K562 (cell line): ENCODE measurements at regions not wholly inside any gene's neighbourhood (a gene's known extent, or its start where the extent isn't known, plus 50 kb on each side); places are given as distances from the start of the nearest gene placed in this dataset.

Experiments used
- ATAC-seq: fragments of 200-7000 bp; cut with Tn5 transposase; 3 replicates; pipeline ENCODE4 v1.9.1; 2020; ENCODE audit warnings: moderate library complexity
- BruUV-seq: library from RNA; stranded (reverse); fragments of 400-500 nt; replicated peaks from 2 replicates; lab custom pipeline; 2021; lab: Mats Ljungman, UMichigan
- CTCF ChIA-PET: fragments of 300-600 bp; formaldehyde crosslinking; extraction: SDS; loops from one replicate; lab custom pipeline; 2021; ENCODE audit warnings: low intra/inter-chr PET ratio; lab: Yijun Ruan, JAX
- POLR2A ChIA-PET: fragments of 300-600, 350-650 bp; sonication (Branson Sonifier 250); formaldehyde crosslinking; extraction: SDS; loops from one replicate; lab custom pipeline; 2021; ENCODE audit warnings: antibody characterized with exemption, inconsistent platforms; lab: Yijun Ruan, JAX
- DNase-seq, 4 experiments: peaks; one replicate each; pipeline versions ENCODE4 v3.0.0 to v3.0.0-alpha.2; 2011 to 2018; ENCODE audit warnings: low spot score in 3 of 4, mixed read lengths in 3 of 4; ENCODE audit errors: extremely low read depth in 1 of 4
- FAIRE-seq: peaks from 2 replicates; lab custom pipeline; 2011; peaks lifted over from hg19 to GRCh38; lab: Jason Lieb, UNC
- H2AFZ ChIP-seq: 2 replicates; pipeline ENCODE4 v1.6.0; 2011; ENCODE audit warnings: low read depth, low read length, control low read depth, inconsistent platforms
- H3K27ac ChIP-seq: fragments of 200-600 bp; 3 replicates; pipeline ENCODE4 v1.8.0; 2011; ENCODE audit warnings: low read depth, mild to moderate bottlenecking, control low read depth, inconsistent platforms, low read length, moderate library complexity, mixed read lengths; ENCODE audit errors: extremely low read depth
- H3K27me3 ChIP-seq, 2 experiments: fragments of 300-600 bp in 1 of 2; 2 replicates in 1 of 2; 3 replicates in 1 of 2; pipeline versions ENCODE4 v1.6.0 to v1.8.0; 2011; ENCODE audit warnings: inconsistent platforms in 2 of 2, low read length in 2 of 2, mild to moderate bottlenecking in 1 of 2, mixed read lengths in 1 of 2, moderate library complexity in 1 of 2; ENCODE audit not compliant: control insufficient read depth in 2 of 2, insufficient read depth in 2 of 2
- H3K36me3 ChIP-seq: fragments of 300-600 bp; 3 replicates; pipeline ENCODE4 v1.8.0; 2011; ENCODE audit warnings: mild to moderate bottlenecking, low read length, inconsistent platforms; ENCODE audit not compliant: control insufficient read depth, insufficient read depth
- H3K4me1 ChIP-seq, 2 experiments: fragments of 200-600 bp in 1 of 2; replicated peaks in 1 of 2; 2 replicates in 1 of 2; 3 replicates in 1 of 2; pipeline versions ENCODE4 v1.5.1 to v1.8.0; 2011; ENCODE audit warnings: inconsistent platforms in 2 of 2, low read length in 2 of 2, mild to moderate bottlenecking in 1 of 2, mixed read lengths in 1 of 2, moderate library complexity in 1 of 2; ENCODE audit not compliant: control insufficient read depth in 2 of 2, insufficient read depth in 2 of 2
- H3K4me2 ChIP-seq: 2 replicates; pipeline ENCODE4 v1.6.1; 2011; ENCODE audit warnings: low read length, control low read depth, inconsistent platforms, mixed read lengths; ENCODE audit not compliant: insufficient read depth
- H3K4me3 ChIP-seq: fragments of 200-600 bp; sonication (generic), shearing (Covaris generic); 2 replicates; pipeline ENCODE4 v1.5.1; 2016; ENCODE audit warnings: control low read depth, inconsistent platforms
- H3K79me2 ChIP-seq: fragments of 200-600 bp; 3 replicates; pipeline ENCODE4 v1.8.0; 2011; ENCODE audit warnings: low read length, inconsistent platforms; ENCODE audit not compliant: control insufficient read depth, insufficient read depth
- H3K9ac ChIP-seq, 2 experiments: 2 replicates each; pipeline versions ENCODE4 v1.6.0 to v1.6.1; 2011; ENCODE audit warnings: low read depth in 2 of 2, low read length in 2 of 2, control low read depth in 1 of 2, inconsistent platforms in 1 of 2, mild to moderate bottlenecking in 1 of 2, mixed read lengths in 1 of 2; ENCODE audit not compliant: insufficient read depth in 1 of 2
- H3K9me1 ChIP-seq: one replicate; pipeline ENCODE4 v1.6.0; 2011; ENCODE audit warnings: inconsistent platforms, mild to moderate bottlenecking, low read length, moderate library complexity; ENCODE audit not compliant: control insufficient read depth, insufficient read depth
- H3K9me3 ChIP-seq: replicated peaks from 2 replicates; pipeline ENCODE4 v1.5.1; 2011; ENCODE audit warnings: low read depth, low read length, inconsistent platforms; ENCODE audit not compliant: control insufficient read depth, insufficient read depth
- H4K20me1 ChIP-seq: replicated peaks from 2 replicates; pipeline ENCODE4 v1.6.1; 2011; ENCODE audit warnings: low read length, inconsistent platforms, mixed read lengths; ENCODE audit not compliant: control insufficient read depth, insufficient read depth
- BACH1 ChIP-seq: fragments of 200-800 bp; sonication (Bioruptor generic); IDR thresholded peaks from 2 replicates; pipeline ENCODE4 v1.6.1; 2016; ENCODE audit warnings: missing genetic modification characterization, missing compliant biosample characterization
- CXXC5 ChIP-seq: fragments of 250-450 bp; sonication (Bioruptor Pico); IDR thresholded peaks from 2 replicates; pipeline ENCODE4 v1.8.0; 2022; ENCODE audit warnings: inconsistent platforms, mild to moderate bottlenecking, moderate library complexity
- HMG20A ChIP-seq: fragments of 450-650 bp; formaldehyde crosslinking; conservative IDR thresholded peaks from 2 replicates; pipeline ENCODE4 v1.4.0; 2020; ENCODE audit warnings: mild to moderate bottlenecking, mixed read lengths
- LARP7 ChIP-seq: fragments of 450-650 bp; IDR thresholded peaks from 2 replicates; pipeline ENCODE4 v1.6.1; 2016
- LCOR ChIP-seq: sonication (generic); formaldehyde crosslinking; IDR thresholded peaks from 2 replicates; pipeline ENCODE4 v1.8.0; 2022; ENCODE audit warnings: mild to moderate bottlenecking, missing genetic modification reagents
- PHTF2 ChIP-seq: fragments of 250-450 bp; sonication (Bioruptor Pico); IDR thresholded peaks from 2 replicates; pipeline ENCODE4 v1.5.0; 2021; ENCODE audit warnings: mild to moderate bottlenecking
- PTTG1 ChIP-seq: fragments of 450-650 bp; IDR thresholded peaks from 2 replicates; pipeline ENCODE4 v1.6.1; 2016; ENCODE audit warnings: low read depth, mild to moderate bottlenecking, missing genetic modification characterization, missing compliant biosample characterization
- ZNF197 ChIP-seq: fragments of 200-800 bp; sonication (Bioruptor generic); IDR thresholded peaks from 2 replicates; pipeline ENCODE4 v1.6.1; 2016; ENCODE audit warnings: low read depth, missing genetic modification characterization, missing compliant biosample characterization
- ZNF668 ChIP-seq: fragments of 250-450 bp; sonication (Bioruptor Pico); IDR thresholded peaks from 2 replicates; pipeline ENCODE4 v1.8.0; 2022; ENCODE audit warnings: mild to moderate bottlenecking, inconsistent platforms
- ZNF76 ChIP-seq: fragments of 250-450 bp; sonication (Bioruptor Pico); IDR thresholded peaks from 2 replicates; pipeline ENCODE4 v1.4.0; 2020; ENCODE audit warnings: mild to moderate bottlenecking, moderate library complexity, borderline replicate concordance
- WGBS: fragments of 100-300 bp; shearing (Covaris generic); methylation state at CpG from one replicate; pipeline ENCODE4 v1.1.6; 2016; ENCODE audit warnings: low coverage, mixed read lengths; ENCODE audit not compliant: insufficient coverage; ENCODE audit errors: missing lambda C conversion rate; 5-methylcytosine and 5-hydroxymethylcytosine counted together
- in situ Hi-C: fragments of 300-500 bp; cut with MboI; formaldehyde crosslinking; loops from 4 replicates; pipeline ENCODE4 v1.15.0; 2018; ENCODE audit warnings: inconsistent platforms, mixed read lengths
- intact Hi-C: fragments of 100-400 bp; cut with micrococcal nuclease; formaldehyde crosslinking; loops from 2 replicates; pipeline ENCODE4 v1.14.2; 2022
- TF ChIP-seq, protein P1 (sequence below): IDR thresholded peaks from 2 replicates; pipeline ENCODE4 v1.6.1; 2012; ENCODE audit warnings: low read depth, low read length, improper control_type of control experiment, borderline replicate concordance
- TF ChIP-seq, protein P2 (sequence below): IDR thresholded peaks from 3 replicates; pipeline ENCODE4 v1.6.1; 2011; ENCODE audit warnings: borderline replicate concordance, mild to moderate bottlenecking, moderate library complexity; ENCODE audit not compliant: insufficient read length; ENCODE audit errors: extremely low read depth

DNA sequence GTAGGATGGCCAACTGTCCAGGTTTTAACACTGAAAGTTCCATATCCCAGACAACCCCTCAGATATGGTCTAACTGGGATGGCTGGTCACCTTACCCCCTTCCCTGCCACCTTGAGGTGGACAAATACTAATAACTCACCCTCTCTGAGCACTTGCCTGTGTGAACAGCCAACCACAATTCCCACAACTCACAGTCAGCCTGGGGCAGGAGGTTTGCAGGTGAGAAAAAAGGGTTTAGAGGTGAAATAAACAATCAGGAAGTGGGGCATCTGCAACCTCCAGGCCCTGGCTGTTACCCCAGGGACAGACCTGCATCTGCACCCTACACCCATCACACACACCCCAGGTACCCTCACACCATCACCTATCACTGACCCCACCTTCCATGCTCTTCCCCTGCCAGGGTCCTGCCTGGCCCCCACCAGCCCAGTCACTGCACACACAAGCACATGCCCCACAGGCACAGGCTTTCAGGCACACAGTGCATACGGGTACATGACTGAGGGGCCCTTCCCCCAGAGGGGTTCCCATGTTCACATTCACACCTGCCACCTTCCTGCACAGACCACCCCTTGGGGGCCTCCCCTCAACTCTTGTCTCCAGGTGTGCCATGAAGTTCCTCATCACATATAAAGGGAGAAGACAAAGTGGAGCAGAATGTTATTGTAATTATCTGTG lies 679.5 kb downstream of the MATN1 start (continued):
- TF ChIP-seq ZNF197 = no peak
- TF ChIP-seq, protein P1, sequence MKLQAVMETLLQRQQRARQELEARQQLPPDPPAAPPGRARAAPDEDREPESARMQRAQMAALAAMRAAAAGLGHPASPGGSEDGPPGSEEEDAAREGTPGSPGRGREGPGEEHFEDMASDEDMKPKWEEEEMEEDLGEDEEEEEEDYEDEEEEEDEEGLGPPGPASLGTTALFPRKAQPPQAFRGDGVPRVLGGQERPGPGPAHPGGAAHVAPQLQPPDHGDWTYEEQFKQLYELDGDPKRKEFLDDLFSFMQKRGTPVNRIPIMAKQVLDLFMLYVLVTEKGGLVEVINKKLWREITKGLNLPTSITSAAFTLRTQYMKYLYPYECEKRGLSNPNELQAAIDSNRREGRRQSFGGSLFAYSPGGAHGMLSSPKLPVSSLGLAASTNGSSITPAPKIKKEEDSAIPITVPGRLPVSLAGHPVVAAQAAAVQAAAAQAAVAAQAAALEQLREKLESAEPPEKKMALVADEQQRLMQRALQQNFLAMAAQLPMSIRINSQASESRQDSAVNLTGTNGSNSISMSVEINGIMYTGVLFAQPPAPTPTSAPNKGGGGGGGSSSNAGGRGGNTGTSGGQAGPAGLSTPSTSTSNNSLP = no peak
- no peak for TF ChIP-seq BACH1
- no peak for TF ChIP-seq HMG20A
- TF ChIP-seq, all 486 proteins: peak for 0

DNA sequence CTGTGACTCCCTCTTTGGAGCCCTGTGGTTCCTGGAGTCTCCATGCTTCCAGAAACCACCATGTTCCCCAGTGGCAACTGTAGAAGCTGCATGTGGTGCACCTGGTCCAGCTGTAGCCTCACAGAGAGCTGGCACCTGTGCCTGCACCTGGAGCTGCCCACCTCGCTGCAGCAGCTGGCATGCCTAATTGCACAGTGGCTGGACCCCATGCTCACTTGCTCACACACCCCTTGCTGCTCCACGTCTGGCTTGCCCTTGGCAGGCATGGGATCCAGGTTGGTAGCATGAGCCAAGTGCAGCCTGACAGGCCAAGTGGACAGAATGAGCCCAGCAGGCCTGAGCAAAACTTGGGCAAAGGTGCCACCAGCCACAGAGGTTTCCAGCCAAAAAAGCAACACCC lies 680.1 kb downstream of the MATN1 start:
- CTCF ChIA-PET = no interaction called here
- no peak for FAIRE-seq
- Histone ChIP-seq H3K4me3 (no peak overlapping the region), H3K27me3 (no peaks in the 10 kb centered on the region), H3K9ac (no peak overlapping the region), H3K9me3 (no peaks in the 10 kb centered on the region)
- TF ChIP-seq ZNF76 (CRISPR knock-in tag) = no peak
- TF ChIP-seq LARP7 = no peak
- no peak for TF ChIP-seq PHTF2
- TF ChIP-seq PTTG1 (tag) = no peak
- TF ChIP-seq, protein P2, sequence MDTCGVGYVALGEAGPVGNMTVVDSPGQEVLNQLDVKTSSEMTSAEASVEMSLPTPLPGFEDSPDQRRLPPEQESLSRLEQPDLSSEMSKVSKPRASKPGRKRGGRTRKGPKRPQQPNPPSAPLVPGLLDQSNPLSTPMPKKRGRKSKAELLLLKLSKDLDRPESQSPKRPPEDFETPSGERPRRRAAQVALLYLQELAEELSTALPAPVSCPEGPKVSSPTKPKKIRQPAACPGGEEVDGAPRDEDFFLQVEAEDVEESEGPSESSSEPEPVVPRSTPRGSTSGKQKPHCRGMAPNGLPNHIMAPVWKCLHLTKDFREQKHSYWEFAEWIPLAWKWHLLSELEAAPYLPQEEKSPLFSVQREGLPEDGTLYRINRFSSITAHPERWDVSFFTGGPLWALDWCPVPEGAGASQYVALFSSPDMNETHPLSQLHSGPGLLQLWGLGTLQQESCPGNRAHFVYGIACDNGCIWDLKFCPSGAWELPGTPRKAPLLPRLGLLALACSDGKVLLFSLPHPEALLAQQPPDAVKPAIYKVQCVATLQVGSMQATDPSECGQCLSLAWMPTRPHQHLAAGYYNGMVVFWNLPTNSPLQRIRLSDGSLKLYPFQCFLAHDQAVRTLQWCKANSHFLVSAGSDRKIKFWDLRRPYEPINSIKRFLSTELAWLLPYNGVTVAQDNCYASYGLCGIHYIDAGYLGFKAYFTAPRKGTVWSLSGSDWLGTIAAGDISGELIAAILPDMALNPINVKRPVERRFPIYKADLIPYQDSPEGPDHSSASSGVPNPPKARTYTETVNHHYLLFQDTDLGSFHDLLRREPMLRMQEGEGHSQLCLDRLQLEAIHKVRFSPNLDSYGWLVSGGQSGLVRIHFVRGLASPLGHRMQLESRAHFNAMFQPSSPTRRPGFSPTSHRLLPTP = no peak
- no peak for TF ChIP-seq CXXC5 (CRISPR knock-in tag)
- no peak for TF ChIP-seq ZNF668 (CRISPR knock-in tag)
- no peak for TF ChIP-seq LCOR (CRISPR knock-in tag)
- TF ChIP-seq, all 486 proteins: peak for 0
- Histone ChIP-seq H3K4me1 (no peaks in the 10 kb centered on the region), H3K4me2 (no peak overlapping the region), H3K36me3 (no peaks in the 10 kb centered on the region), H3K9me1 (no peaks in the 10 kb centered on the region), H3K79me2 (no peaks in the 10 kb centered on the region), H4K20me1 (0 out of 2 replicates have a peak, but pooled peaks cover 1% of the 10 kb centered on the region), H2AFZ (no peak overlapping the region), H3K27ac (no peak overlapping the region)
- POLR2A ChIA-PET = no interaction called here
- in situ Hi-C loops = no loop called here
- DNase-seq (no peak), ATAC-seq (no peak)
- 0% methylated on average over 2 of the region's 2 CpGs for WGBS
- no TSS peak for BruUV-seq
- intact Hi-C loops = no loop called here
